Loucy (cell line): ENCODE measurements at regions not wholly inside any gene's neighbourhood (a gene's known extent, or its start where the extent isn't known, plus 50 kb on each side); places are given as distances from the start of the nearest gene placed in this dataset.

Source experiments
- CTCF ChIP-seq: fragments of 200-600 bp; sonication (generic); conservative IDR thresholded peaks from 2 replicates; pipeline ENCODE4 v1.5.1; 2014; ENCODE audit warnings: mild to moderate bottlenecking, antibody characterized with exemption, low read length
- EZH2phosphoT487 ChIP-seq: fragments of 200-600 bp; IDR thresholded peaks from 2 replicates; pipeline ENCODE4 v1.6.1; 2018; ENCODE audit warnings: antibody characterized with exemption, mild to moderate bottlenecking, moderate library complexity, borderline replicate concordance

- TF ChIP-seq CTCF = no peak
- TF ChIP-seq EZH2phosphoT487 = no peak
Observed at GRCh38 chr2:171266102-171266501, 105.4 kb upstream of the TLK1 start.
